CD4-positive, alpha-beta T cell (primary cell): ENCODE measurements at regions not wholly inside any gene's neighbourhood (a gene's known extent, or its start where the extent isn't known, plus 50 kb on each side); places are given as distances from the start of the nearest gene placed in this dataset.
A peak's percentile ranks its signal among the peaks of the same experiment; 100 is the strongest.

Source experiments
- ATAC-seq: fragments of 200-7000 bp; cut with Tn5 transposase; one replicate; pipeline ENCODE4 v1.10.0; 2022; ENCODE audit warnings: mild to moderate bottlenecking; ENCODE audit not compliant: poor library complexity
- CTCF ChIA-PET: fragments of 350-600 bp; sonication (Branson Sonifier 250); formaldehyde crosslinking; loops from one replicate; lab custom pipeline; 2021; ENCODE audit warnings: antibody characterized with exemption, inconsistent platforms; lab: Charles Lee
- POLR2A ChIA-PET: fragments of 350-600 bp; sonication (Branson Sonifier 250); formaldehyde crosslinking; loops from one replicate; lab custom pipeline; 2021; ENCODE audit warnings: antibody characterized with exemption, inconsistent platforms; lab: Charles Lee
- DNase-seq, 14 experiments: peaks; one replicate each; pipeline ENCODE4 v3.0.0-alpha.2; 2013 to 2020; ENCODE audit warnings: mixed read lengths in 2 of 14
- H3K27ac ChIP-seq, 2 donors: one replicate each; pipeline versions ENCODE4 v1.5.1 to v1.7.0; 2013; ENCODE audit warnings: low read length in 2 of 2, low read depth in 1 of 2, mild to moderate bottlenecking in 1 of 2
- H3K27me3 ChIP-seq, 2 experiments: 1 replicate in 1 of 2; 2 replicates in 1 of 2; pipeline versions ENCODE4 v1.6.1 to v1.7.0; 2013; ENCODE audit warnings: low read length in 2 of 2, control low read depth in 1 of 2, mild to moderate bottlenecking in 1 of 2, moderate library complexity in 1 of 2; ENCODE audit not compliant: insufficient read depth in 2 of 2, control insufficient read depth in 1 of 2
- H3K36me3 ChIP-seq: one replicate; pipeline ENCODE4 v1.6.1; 2013; ENCODE audit warnings: low read length, control low read depth; ENCODE audit not compliant: insufficient read depth
- H3K4me1 ChIP-seq: one replicate; pipeline ENCODE4 v1.6.1; 2013; ENCODE audit warnings: low read length, control low read depth; ENCODE audit not compliant: insufficient read depth
- H3K4me3 ChIP-seq: one replicate; pipeline ENCODE4 v1.5.1; 2013; ENCODE audit warnings: mild to moderate bottlenecking, low read length, moderate library complexity
- H3K9me3 ChIP-seq, 2 experiments: 1 replicate in 1 of 2; 2 replicates in 1 of 2; pipeline versions ENCODE4 v1.6.1 to v1.7.0; 2013; ENCODE audit warnings: low read length in 2 of 2, mild to moderate bottlenecking in 2 of 2, control low read depth in 1 of 2, moderate library complexity in 1 of 2; ENCODE audit not compliant: control insufficient read depth in 1 of 2, insufficient read depth in 1 of 2
- H3K27ac Mint-ChIP-seq: one replicate; pipeline ENCODE4 v1.8.0; 2020; ENCODE audit warnings: mixed read lengths
- H3K27me3 Mint-ChIP-seq: one replicate; pipeline ENCODE4 v1.8.0; 2021; ENCODE audit warnings: mixed read lengths
- H3K36me3 Mint-ChIP-seq: one replicate; pipeline ENCODE4 v1.8.0; 2021; ENCODE audit warnings: low read depth, mixed read lengths
- H3K4me1 Mint-ChIP-seq: one replicate; pipeline ENCODE4 v1.8.0; 2021; ENCODE audit warnings: low read depth, mixed read lengths
- H3K4me3 Mint-ChIP-seq: one replicate; pipeline ENCODE4 v1.8.0; 2020; ENCODE audit warnings: mild to moderate bottlenecking, mixed read lengths
- H3K9me3 Mint-ChIP-seq: one replicate; pipeline ENCODE4 v1.8.0; 2020; ENCODE audit warnings: mixed read lengths
- CTCF ChIP-seq: fragments of 200-600 bp; IDR thresholded peaks from one replicate; pipeline ENCODE4 v1.8.0; 2022; ENCODE audit warnings: antibody characterized with exemption, mild to moderate bottlenecking
- intact Hi-C, 2 experiments: fragments of 100-400 bp; cut with DNase I in 1 of 2; cut with micrococcal nuclease in 1 of 2; formaldehyde crosslinking; loops; one replicate each; pipeline versions ENCODE4 v1.15.1 to v1.9.0; 2023 to 2025; cut with DNase I, micrococcal nuclease

GRCh38 chr13:111046590-111047141, 68.4 kb upstream of the ARHGEF7 start:
- Histone ChIP-seq H3K36me3 (no peaks in the 10 kb centered on the region), H3K9me3 (no peaks in the 10 kb centered on the region), H3K4me3 (no peak overlapping the region), H3K27me3 (no peaks in the 10 kb centered on the region), H3K27ac (no peak overlapping the region), H3K4me1 (no peaks in the 10 kb centered on the region)
- Mint-ChIP-seq H3K9me3 (no peaks in the 10 kb centered on the region), H3K4me3 (no peak overlapping the region), H3K36me3 (no peaks in the 10 kb centered on the region), H3K4me1 (no peaks in the 10 kb centered on the region), H3K27me3 (peaks cover 14% of the 10 kb centered on the region), H3K27ac (no peak overlapping the region)
- ChIA-PET CTCF (no interaction called here), POLR2A (no interaction called here)
- DNase-seq (peak in 1 of 14 experiments; percentile 20), ATAC-seq (peak; percentile 32)
- TF ChIP-seq CTCF, result no peak
- intact Hi-C loops, result no loop called here

GRCh38 chr13:111045170-111045569, 69.9 kb upstream of the ARHGEF7 start:
- no peaks in the 10 kb centered on the region for H3K9me3 ChIP-seq
- no peaks in the 10 kb centered on the region for H3K4me1 ChIP-seq
- ChIA-PET CTCF (no interaction called here), POLR2A (no interaction called here)
- no peak overlapping the region for H3K4me3 Mint-ChIP-seq
- no peaks in the 10 kb centered on the region for H3K27me3 ChIP-seq
- H3K9me3 Mint-ChIP-seq, result no peaks in the 10 kb centered on the region
- DNase-seq, result no peak
- H3K27ac Mint-ChIP-seq, result no peak overlapping the region
- H3K4me1 Mint-ChIP-seq, result no peaks in the 10 kb centered on the region
- H3K27me3 Mint-ChIP-seq, result peaks cover 9% of the 10 kb centered on the region
- intact Hi-C loops, result no loop called here
- ATAC-seq, result no peak
- H3K36me3 Mint-ChIP-seq, result no peaks in the 10 kb centered on the region
- H3K4me3 ChIP-seq, result no peak overlapping the region
- no peak for TF ChIP-seq CTCF
- no peaks in the 10 kb centered on the region for H3K36me3 ChIP-seq
- H3K27ac ChIP-seq, result no peak overlapping the region

- ChIA-PET CTCF (no interaction called here), POLR2A (no interaction called here)
- no peaks in the 10 kb centered on the region for H3K9me3 ChIP-seq
- intact Hi-C loops, result no loop called here
- H3K4me1 ChIP-seq, result no peaks in the 10 kb centered on the region
- H3K27ac ChIP-seq, result no peak overlapping the region
- ATAC-seq, result no peak
- Mint-ChIP-seq H3K27me3 (peaks cover 15% of the 10 kb centered on the region), H3K9me3 (no peaks in the 10 kb centered on the region), H3K36me3 (no peaks in the 10 kb centered on the region), H3K27ac (no peak overlapping the region), H3K4me3 (no peak overlapping the region), H3K4me1 (no peaks in the 10 kb centered on the region)
- DNase-seq, result no peak
- H3K36me3 ChIP-seq, result no peaks in the 10 kb centered on the region
- TF ChIP-seq CTCF, result no peak
- H3K27me3 ChIP-seq, result no peaks in the 10 kb centered on the region
- no peak overlapping the region for H3K4me3 ChIP-seq
Observed at GRCh38 chr13:111044087-111044830, 70.9 kb upstream of the ARHGEF7 start.
